Glutamatergic neuron (in vitro differentiated cells): ENCODE measurements at regions not wholly inside any gene's neighbourhood (a gene's known extent, or its start where the extent isn't known, plus 50 kb on each side); places are given as distances from the start of the nearest gene placed in this dataset.

ENCODE experiments used
- DNase-seq: peaks from one replicate; pipeline ENCODE4 v3.0.0; 2022
- H3K27ac Mint-ChIP-seq: one replicate; pipeline ENCODE4 v1.8.0; 2020; ENCODE audit warnings: mild to moderate bottlenecking, mixed read lengths, inconsistent platforms; ENCODE audit not compliant: unreplicated experiment
- H3K27me3 Mint-ChIP-seq: one replicate; pipeline ENCODE4 v1.8.0; 2020; ENCODE audit warnings: mild to moderate bottlenecking, moderate library complexity, mixed read lengths, inconsistent platforms; ENCODE audit not compliant: unreplicated experiment
- H3K36me3 Mint-ChIP-seq: one replicate; pipeline ENCODE4 v1.8.0; 2020; ENCODE audit warnings: mild to moderate bottlenecking, mixed read lengths, inconsistent platforms; ENCODE audit not compliant: unreplicated experiment
- H3K4me1 Mint-ChIP-seq: one replicate; pipeline ENCODE4 v1.8.0; 2020; ENCODE audit warnings: mild to moderate bottlenecking, low read depth, mixed read lengths, inconsistent platforms; ENCODE audit not compliant: unreplicated experiment
- H3K4me3 Mint-ChIP-seq: one replicate; pipeline ENCODE4 v1.8.0; 2020; ENCODE audit warnings: mild to moderate bottlenecking, mixed read lengths, inconsistent platforms; ENCODE audit not compliant: unreplicated experiment
- H3K9me3 Mint-ChIP-seq: one replicate; pipeline ENCODE4 v1.8.0; 2020; ENCODE audit warnings: mild to moderate bottlenecking, moderate library complexity, mixed read lengths, inconsistent platforms; ENCODE audit not compliant: unreplicated experiment
- TF ChIP-seq, protein P1 (sequence below): fragments of 200-600 bp; sonication (generic); IDR thresholded peaks from one replicate; pipeline ENCODE4 v1.5.0; 2021; ENCODE audit not compliant: partially characterized antibody, unreplicated experiment

DNA sequence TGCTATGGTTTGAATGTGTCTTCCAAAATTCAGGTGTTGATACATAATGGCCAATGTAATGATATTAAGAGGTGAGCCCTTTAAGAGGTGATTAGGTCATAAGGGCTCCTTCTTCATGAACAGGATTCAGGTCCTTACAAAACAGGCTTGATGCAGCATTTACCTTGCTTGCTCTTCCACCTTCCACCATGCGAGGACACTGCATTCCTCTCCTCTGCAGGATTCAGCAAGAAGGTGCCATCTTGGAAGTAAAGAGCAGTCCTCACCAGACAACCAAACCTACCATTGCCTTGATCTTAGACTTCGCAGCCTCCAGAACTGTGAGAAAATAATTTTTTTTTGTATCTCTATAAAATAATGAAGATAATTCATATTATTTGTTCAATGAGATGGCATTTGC is 314.0 kb upstream of the SMARCA2 start:
- H3K27me3 Mint-ChIP-seq: no peaks in the 10 kb centered on the region
- no peak overlapping the region for H3K4me3 Mint-ChIP-seq
- TF ChIP-seq, protein P1, sequence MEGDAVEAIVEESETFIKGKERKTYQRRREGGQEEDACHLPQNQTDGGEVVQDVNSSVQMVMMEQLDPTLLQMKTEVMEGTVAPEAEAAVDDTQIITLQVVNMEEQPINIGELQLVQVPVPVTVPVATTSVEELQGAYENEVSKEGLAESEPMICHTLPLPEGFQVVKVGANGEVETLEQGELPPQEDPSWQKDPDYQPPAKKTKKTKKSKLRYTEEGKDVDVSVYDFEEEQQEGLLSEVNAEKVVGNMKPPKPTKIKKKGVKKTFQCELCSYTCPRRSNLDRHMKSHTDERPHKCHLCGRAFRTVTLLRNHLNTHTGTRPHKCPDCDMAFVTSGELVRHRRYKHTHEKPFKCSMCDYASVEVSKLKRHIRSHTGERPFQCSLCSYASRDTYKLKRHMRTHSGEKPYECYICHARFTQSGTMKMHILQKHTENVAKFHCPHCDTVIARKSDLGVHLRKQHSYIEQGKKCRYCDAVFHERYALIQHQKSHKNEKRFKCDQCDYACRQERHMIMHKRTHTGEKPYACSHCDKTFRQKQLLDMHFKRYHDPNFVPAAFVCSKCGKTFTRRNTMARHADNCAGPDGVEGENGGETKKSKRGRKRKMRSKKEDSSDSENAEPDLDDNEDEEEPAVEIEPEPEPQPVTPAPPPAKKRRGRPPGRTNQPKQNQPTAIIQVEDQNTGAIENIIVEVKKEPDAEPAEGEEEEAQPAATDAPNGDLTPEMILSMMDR: no peak
- H3K9me3 Mint-ChIP-seq: no peaks in the 10 kb centered on the region
- no peak overlapping the region for H3K27ac Mint-ChIP-seq
- H3K36me3 Mint-ChIP-seq: no peaks in the 10 kb centered on the region
- H3K4me1 Mint-ChIP-seq: no peaks in the 10 kb centered on the region
- no peak for DNase-seq

DNA sequence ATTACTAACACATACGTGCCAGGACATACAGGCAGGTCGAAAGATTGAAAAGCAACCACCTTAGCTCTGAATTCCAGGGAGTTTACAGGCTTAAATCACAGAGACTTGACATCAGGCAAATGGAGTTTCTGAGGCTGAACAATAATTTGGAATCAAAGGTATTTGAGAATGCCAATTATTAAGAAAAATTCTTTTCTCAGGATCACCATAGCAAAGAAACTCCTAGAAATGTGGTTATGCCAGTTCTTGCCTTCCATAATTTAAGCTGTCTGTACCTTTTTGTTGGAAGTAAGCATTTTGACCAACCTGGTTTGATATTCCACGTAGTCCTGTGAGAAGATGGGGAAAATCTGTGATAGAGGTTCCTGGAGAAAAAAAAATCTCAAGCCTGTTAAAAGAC is 312.4 kb upstream of the SMARCA2 start:
- Mint-ChIP-seq H3K9me3 (no peaks in the 10 kb centered on the region), H3K27ac (no peak overlapping the region), H3K27me3 (no peaks in the 10 kb centered on the region), H3K36me3 (no peaks in the 10 kb centered on the region), H3K4me3 (no peak overlapping the region), H3K4me1 (peaks cover 2% of the 10 kb centered on the region)
- TF ChIP-seq, protein P1: no peak
- DNase-seq: no peak

DNA sequence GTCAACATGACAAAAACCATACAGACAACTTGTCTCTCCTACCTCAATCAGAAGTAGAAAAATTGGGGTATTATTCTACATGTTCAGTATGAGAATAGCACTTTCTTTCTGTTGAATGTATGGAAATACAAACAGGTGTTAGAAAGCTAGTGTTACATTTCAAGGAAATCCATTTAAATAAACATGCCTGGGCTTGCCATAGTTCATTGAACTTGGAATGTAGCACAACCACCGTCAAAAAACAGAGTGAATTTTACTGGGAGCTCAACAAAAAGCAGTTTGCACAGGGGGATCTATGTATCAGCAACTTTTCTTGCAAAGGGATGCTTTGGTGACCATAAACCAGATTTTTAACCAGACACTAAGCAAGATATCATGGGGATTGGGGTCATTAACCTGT is 307.9 kb upstream of the SMARCA2 start:
- Mint-ChIP-seq H3K27me3 (no peaks in the 10 kb centered on the region), H3K4me3 (no peak overlapping the region), H3K36me3 (no peaks in the 10 kb centered on the region), H3K9me3 (no peaks in the 10 kb centered on the region), H3K4me1 (peaks cover 2% of the 10 kb centered on the region), H3K27ac (no peak overlapping the region)
- TF ChIP-seq, protein P1: no peak
- no peak for DNase-seq

DNA sequence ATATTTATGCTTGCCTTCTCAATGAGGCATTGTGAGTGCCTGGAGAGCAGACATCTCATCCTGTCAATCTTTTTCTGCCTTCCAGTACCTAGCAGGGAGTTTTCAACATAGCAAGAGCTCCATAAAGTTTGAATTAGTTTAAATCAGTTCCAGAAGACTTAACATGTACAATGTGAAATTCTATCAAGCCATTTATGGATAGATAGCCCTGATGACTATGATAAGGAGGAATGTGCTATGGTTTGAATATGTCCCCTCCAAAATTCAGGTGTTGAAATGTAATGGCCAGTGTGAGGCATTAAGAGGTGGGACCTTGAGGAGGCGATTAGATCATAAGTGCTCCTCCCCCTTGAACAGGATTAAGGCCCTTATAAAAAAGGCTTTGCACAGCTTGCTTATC is 306.9 kb upstream of the SMARCA2 start:
- DNase-seq: no peak
- Mint-ChIP-seq H3K9me3 (no peaks in the 10 kb centered on the region), H3K27ac (no peak overlapping the region), H3K36me3 (no peaks in the 10 kb centered on the region), H3K4me1 (peaks cover 2% of the 10 kb centered on the region), H3K27me3 (no peaks in the 10 kb centered on the region), H3K4me3 (no peak overlapping the region)
- TF ChIP-seq, protein P1: no peak

DNA sequence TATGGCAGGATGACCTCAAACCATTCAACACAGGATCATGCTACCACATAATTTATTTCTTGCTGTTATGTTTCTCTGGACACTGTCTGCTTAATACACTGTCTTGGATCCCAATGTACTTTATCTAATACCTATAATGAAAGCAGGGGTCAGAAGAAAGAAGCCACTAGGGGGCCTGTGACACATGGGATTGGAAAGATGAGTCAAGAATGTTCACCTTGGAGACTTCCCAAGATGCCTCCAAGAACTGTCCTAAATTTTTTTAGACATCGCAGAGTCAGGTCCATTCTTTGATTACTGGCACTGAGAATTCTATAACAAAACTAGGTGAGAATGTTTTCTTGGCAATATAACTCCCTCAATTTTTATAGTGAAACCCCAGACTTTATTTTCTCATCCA is 305.8 kb upstream of the SMARCA2 start:
- no peaks in the 10 kb centered on the region for H3K9me3 Mint-ChIP-seq
- H3K4me1 Mint-ChIP-seq: peaks cover 2% of the 10 kb centered on the region
- no peaks in the 10 kb centered on the region for H3K27me3 Mint-ChIP-seq
- no peak overlapping the region for H3K27ac Mint-ChIP-seq
- H3K4me3 Mint-ChIP-seq: no peak overlapping the region
- DNase-seq: no peak
- TF ChIP-seq, protein P1: no peak
- H3K36me3 Mint-ChIP-seq: no peaks in the 10 kb centered on the region
